Globus pallidus (tissue), 1 donor: ENCODE measurements at regions not wholly inside any gene's neighbourhood (a gene's known extent, or its start where the extent isn't known, plus 50 kb on each side); places are given as distances from the start of the nearest gene placed in this dataset.
"Not testable (repeated sequence)": the region's sequence is repeated elsewhere in the genome, so short reads cannot be mapped to it uniquely, and the experiment has no call there.

Experiments
- DNase-seq: peaks from one replicate; pipeline ENCODE4 v3.0.0-alpha.2; 2015; ENCODE audit warnings: low spot score

DNA sequence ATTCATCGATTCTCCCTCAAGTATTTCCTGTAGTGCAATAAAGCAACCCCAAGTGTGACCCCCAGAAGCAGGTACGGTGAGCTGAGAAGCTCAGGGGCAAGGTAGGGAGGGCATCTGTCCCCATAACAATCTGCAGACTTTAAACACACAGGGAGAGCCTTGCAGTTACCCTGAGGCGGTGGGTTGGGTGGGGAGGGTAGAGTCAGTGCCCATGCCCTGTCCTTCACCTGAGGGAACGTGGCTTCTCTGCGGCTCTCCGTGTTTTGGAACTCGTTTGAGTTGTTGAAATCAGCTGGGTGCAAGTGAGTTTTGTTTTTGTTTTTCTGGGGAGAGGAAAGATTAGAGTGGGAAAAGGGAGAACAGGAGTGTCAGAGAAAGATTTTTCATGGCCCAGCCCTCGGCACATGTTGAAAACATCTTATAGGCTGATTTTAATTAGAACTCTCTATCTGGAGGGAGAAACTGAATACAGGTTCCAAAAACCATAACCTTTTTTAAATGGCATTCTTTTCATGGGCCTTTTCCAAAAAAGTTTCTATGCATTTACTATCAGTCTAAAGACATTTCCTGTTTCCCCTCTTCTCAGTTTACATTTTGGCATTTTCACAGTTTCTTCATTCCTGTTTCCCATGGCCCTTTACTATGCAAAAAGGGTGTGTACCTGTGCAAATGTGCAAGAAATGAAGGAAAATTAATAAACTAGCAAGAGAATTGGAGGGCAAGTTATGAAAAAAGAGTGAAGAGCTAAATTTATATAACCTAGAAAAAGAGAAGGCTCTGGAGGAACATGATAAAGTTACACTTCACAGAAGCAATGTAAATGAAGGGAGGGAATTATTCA is 266.5 kb upstream of the VLDLR start:
- no peak for DNase-seq

DNA sequence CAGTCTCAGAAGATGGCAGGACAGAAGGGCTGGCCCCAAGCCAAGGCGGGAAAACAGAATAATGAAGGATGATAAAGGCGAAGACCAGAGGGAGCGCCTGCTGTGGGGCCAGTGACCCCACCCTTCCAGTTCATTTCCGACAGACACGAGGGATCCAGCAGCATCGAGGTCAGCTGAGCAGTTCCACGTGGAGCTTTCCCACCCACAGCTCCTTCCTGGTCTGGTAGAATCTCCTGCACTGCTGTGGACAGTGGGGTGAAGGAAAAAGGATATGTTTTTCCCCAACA is 265.9 kb upstream of the VLDLR start:
- DNase-seq, result no peak

DNA sequence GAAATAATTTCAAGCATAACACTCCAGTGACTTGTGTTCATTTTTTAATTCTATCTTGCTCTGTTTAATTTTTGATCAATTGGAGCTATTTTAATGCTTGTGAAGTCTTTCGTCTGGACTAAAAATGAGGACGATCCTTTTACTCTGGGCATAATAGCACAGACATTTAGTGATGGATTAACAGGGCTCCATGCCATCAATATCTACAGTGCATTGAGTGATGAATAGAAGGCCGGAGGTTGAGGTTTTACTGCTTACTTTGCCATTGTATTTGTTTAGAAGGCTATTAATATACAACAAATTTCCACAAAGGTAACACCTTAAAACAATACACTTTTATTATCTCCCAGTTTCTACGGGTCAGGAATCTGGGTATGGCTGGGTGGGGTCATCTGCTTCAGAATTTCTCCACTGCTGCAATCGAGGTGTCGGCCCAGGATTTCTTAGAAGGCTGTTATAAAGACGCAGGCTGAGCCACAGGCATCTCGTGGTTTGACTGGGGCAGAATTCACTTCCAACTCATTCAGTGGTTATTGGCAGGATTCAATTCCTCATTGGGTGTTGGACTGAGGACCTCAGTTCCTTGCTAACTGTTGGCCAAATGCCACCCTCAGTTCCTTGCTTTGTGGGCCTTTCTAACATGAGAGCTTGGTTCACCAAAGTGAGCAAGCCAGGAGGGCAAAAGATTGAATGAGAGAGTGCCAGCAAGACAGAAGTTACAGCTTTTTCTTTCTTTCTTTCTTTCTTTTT is 265.4 kb upstream of the VLDLR start:
- DNase-seq, result no peak

DNA sequence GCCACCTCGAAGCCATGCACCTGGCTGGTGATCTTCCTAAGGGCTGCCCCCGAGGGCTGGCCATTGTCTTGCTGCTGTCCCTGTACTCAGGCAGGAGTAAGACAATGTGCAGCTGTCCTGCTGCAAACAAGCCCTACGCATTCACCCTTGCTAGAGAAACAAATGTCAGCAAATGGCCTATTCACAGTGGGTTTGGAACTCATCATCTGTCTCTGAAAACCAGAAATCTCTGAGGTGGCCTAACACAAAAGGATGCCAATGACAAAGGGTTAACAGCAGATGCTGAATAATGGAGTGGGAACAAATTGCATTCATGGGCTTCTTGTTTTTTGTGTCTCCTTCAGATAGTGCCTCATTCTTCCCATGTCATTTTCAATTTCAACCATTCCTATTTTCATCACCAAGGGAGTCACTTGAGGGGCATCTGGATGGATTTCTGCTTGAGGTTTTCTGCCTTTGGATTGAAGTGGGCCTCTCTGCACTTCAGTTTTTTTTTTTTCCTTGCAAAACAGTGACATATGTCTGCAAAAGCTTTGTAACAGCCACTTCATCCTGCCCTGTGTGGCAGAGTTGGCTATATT is 261.6 kb upstream of the VLDLR start:
- peak; percentile 3 for DNase-seq

DNA sequence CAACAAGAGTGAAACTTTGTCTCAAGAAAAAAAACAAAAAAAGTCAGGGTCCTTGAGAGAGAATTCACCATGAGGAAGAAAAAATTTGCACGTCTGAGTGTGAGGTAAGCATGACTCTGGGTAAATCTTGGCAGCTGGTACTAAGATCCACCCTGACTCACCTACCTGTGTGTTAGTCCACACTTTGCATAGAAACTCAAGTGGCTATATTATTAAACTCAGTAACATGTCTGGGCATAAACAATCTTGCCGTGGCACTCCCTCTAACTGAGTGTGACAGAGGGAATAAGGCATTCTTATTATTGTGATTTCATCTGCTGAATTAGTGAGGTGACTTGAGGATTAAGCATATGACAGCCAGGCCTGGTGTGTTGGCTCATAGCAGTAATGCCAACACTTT is 259.4 kb upstream of the VLDLR start:
- DNase-seq, result no peak

DNA sequence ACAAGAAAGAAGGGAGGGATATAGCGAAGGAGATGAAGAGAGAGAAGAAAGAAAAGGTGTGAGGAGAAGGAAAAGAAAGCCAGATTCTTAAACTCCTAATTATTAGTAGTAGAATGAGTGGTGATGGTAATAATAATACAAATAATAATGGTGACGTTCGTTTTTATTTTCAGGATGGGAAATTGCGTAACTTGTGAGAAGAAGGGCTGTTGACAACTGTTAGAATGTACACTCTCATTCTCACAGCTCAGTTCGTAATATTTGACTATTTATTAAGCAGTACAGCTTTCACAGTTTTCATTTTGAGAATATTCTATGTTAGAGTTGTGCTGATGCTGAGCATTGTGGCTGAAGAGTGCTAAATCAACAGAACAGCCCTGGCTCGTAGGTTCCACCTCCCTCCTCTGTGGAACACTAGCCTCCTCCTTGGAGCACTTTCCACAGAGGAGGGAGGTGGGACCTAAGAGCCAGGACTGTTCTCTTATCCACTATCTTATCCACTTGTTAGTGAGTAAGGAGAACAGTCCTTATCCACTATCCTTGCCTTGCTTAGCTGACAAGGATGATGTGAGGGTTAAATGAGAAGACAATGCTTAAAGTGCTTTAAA is 258.3 kb upstream of the VLDLR start:
- no peak for DNase-seq

DNA sequence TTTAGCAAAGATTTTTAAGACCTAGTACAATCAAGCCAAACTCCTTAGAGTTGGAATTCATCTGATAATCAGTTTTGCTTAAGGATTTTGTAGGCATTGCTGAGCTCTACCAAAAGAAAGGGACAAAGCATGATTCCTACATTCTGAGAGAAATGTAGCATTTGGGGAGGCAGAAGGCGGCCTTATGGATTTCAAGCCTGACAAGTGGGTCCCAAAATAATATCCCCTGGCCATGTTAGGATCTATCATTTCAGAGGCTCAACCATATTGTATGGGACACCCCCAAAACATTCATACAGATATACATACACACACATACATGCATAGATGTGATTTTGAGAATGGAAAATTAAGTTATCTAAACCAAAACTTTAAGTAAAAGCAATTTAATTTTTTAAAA is 257.8 kb upstream of the VLDLR start:
- DNase-seq, result no peak

DNA sequence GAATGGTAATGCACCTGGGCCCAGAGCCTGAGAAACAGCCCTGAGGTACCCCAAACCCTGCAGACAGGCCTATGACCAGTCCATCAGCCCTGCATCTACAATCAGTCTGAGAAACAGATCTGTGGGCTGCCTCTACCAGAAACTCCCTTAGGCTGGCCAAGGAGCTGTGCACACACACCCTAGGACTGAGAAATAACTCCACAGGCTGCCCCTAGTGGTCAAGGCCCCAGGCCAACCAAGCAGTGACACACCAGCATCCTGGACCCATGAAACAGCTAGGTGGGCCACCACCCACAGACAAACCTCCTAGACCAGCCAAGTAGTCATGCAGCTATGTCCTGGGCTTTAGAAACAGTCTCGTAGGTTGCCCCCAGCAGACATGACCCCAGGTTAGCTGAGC is 253.6 kb upstream of the VLDLR start:
- no peak for DNase-seq

DNA sequence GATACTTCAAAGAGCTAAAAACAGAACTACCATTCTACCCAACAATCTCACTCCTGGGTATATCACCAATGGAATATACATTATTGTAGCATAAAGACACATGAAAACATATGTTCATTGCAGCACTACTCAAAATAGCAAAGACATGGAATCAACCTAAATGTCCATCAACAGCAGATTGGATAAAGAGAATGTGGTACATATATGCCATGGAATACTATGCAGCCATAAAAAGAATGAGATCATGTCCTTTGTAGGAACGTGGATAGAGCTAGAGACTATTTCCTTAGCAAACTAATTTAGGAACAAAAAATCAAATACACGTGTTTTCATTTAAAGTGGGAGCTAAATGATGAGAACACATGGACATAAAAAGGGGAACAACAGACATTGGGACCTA is 247.9 kb upstream of the VLDLR start:
- DNase-seq, result no peak

DNA sequence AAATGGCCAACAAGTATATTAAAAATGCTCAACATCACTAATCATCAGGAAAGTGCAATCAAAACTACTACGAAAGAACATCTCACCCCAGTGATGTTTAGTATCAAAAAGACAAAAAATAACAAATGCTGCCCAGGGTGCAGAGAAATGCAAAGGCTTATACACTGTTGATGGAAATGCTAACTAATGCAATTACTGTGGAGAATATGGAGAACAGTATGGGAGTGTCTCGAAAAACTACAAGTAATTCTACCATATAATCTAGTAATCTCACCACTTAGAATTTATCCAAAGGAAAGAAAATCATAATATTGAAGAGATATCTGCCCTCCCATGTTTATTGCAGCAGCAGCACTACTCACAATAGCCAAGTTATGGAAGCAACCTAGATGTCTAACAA is 246.5 kb upstream of the VLDLR start:
- no peak for DNase-seq

DNA sequence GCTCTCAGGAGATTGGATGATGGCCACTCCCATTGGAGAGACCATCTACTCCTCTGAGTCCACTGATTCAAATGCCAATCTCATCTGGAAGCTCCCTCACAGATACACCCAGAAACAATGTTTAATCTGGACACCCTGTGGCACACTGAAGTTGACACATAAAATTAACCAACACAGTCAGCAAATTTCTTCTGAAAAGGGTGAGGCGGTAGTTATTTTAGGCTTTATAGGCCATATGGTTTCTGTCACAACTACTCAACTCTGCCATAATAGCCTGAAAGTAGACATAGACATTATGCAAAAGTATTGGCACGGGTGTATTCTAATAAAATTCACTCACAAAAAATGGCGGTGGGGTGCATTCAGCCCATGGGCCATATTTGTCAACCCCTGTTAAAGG is 244.5 kb upstream of the VLDLR start:
- DNase-seq, result no peak

DNA sequence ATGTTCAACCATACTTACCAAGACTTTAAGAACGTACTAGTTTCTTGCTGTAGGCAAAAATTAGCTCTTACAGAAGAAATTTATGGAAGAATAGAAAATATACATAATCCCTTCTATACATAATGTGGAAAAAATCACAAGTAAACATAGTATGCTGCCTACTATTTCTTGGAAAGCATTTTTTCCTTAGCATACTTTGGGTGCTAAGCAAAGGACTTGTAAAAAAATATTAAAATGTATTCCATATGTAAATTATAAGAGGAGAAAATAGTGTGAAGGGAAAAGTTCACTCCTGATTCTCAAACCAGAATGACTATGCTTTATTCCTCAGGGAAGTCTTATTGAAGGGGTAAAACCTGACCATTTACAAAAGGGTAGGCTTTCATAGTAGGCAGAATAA is 243.8 kb upstream of the VLDLR start:
- DNase-seq, result no peak

DNA sequence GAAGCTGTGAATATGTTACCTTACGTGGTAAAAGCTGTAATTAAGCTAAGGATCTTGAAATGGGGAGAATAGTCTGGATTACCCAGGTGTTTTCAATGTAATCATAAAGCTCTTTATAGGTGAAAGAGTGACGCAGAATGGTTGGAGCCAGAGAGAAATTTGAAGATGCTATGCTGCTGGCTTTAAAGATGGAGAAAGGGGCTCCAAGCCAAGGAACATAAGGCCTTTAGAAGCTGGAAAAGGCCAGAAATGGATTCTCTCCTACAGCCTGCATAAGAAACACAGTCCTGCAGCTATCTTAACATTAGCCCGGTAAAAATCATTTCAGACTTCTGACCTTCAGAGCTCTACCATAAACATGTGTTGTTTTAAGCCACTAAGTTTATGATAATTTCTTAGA is 243.3 kb upstream of the VLDLR start:
- no peak for DNase-seq

DNA sequence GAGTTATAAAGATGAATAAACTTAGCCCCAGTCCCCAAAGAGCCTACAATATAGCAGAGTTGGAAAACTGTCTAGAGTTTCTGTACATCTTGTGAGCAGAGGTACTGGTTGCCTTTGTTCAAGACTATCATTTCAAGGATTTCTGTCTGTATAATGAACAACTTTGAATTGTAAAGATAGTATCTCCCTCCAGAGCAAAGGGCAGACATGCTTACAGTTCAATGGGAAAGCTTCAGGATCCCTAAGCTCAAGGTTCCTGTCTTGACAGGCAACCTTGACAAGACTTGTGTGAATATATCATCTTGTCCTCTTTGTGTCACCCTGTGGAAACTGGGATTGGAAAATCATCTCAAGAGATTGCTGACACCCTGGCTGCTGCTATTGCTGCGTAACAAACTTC is 242.8 kb upstream of the VLDLR start:
- DNase-seq, result no peak

DNA sequence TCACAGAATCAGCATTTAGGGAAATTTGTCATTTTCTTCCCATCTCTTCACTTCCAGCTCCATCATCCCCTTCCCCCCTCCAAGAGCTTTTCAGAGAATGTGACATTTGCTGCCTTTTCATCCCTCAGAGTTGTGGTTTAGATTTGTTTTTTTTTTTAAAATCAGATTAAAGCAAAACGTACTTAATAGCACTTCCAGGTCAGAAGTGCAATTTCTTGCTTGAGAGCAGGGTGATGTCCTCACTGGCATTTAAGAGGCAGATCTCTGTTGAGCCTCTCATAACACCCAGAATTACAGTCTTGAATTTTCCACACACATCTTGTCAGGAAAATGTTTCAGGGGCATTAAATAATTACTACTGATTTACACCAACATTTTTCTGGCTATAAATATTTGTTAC is 236.8 kb upstream of the VLDLR start:
- no peak for DNase-seq

DNA sequence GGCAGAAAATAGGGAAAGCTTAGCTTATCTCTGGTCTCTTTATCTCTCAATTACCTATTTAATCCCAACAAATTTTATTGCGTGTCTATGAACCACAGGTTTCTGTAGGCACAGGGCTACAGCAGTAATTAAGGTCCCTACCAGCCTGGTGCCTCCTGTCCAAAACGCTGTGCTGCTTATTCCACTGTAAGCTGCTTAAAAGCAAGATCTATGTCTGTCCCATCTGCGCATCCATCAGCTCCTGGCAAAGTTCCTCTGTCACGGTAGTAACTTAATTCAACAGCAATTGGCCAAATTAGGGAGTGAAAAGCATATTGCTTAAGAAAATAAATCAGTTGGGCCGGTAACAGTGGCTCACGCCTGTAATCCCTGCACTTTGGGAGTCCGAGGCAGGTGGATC is 235.8 kb upstream of the VLDLR start:
- DNase-seq, result no peak

DNA sequence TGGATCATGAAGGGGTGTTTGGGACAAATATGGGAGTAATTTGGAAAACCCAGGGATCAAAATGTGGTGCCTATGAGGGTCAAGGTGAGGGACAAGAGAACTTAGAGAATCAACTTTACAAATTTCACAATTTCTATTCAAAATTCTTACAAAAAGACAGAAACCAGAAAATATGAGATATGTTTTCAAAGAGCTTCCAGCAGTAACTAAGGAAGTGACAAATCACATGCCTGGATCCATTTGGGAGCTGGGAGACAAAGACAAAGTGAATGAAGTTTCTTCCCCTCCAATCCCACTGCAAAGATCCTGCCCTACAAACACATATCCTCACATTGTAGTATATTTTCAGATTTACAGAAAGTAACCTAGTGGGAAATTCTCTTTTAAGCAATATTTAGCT is 235.0 kb upstream of the VLDLR start:
- no peak for DNase-seq

DNA sequence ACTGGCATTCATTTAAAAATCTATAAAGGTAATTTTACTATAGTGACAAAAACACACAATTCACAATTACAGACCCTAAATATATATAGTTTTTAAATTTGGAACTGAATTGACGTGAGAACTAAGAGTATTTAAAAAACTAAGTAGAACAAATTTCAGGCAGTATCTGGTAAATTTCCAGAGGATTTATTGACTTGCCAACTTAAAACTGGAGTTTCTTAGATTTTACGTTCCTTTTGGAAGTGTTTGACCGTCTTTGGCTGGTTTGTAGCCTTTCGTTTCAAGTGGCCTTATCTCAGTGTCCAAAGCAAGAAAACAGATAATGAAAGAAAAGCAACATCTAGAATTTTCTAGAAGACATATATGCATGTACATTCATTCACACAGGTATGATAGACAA is 234.4 kb upstream of the VLDLR start:
- DNase-seq, result no peak

DNA sequence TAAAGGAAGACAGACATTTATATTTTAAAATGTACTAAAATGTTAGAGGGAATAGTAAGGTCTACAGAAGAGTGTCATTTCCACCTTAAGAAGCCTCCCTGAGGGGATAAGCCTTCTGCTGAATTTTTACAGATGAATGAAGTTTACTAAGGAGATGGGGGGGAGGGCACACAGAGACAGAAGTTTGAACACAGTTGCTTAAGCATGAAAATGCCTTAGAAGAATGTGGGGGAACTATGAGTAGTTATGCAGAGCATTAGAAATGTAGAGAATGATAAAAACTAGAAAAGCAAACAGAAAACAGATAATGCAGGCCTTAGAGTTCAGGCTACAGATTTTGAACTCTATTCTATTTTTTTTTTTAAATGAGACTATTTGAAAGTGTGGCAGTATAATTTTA is 232.2 kb upstream of the VLDLR start:
- no peak for DNase-seq

DNA sequence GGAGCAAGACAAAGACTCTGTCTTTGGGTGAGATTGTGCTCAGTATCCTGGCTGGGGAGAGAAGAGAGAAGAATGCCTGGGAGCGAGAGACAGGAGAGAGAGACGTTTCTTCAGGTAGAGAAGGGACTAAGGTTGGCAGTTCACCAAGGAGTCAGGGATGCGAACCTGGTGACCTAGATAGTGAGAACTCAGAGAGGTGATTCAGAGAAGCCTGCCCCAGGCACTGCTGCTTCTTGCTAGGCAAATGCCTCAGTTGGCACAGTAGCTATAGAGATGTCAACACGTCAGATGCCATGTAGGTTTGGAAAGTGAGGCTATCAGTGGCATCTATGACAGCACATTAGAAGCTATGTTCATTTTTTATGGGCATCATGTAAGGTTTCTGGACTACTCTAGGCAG is 231.6 kb upstream of the VLDLR start:
- DNase-seq, result no peak

DNA sequence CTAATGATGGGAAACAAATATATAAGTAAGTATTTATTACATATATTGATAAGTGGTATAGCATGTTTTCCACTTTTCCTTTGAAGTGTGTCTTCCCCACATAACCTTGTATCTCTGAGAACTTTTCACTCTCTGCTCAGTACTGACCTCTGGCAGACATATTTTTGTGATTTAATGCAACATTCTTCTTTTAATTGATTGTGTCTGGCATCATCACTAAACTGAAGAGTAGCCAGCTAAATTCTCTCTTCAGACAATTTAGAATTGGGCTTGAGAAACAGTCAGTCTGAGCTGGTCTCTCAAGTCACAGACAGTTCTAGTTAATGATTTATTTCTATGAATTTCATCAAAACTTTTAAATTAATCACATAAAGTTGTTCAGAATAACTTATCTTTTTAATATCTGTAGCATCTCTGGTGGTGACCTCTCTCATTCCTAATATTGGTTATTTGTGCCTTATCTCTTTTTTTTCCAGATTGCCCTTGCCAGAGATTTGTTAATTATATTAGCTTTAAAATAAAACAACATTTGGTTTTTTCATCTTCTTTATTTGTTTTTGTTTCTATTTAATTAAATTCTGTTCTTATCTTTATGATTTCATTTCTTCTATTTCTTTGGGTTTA is 230.0 kb upstream of the VLDLR start:
- not testable (repeated sequence) for DNase-seq

DNA sequence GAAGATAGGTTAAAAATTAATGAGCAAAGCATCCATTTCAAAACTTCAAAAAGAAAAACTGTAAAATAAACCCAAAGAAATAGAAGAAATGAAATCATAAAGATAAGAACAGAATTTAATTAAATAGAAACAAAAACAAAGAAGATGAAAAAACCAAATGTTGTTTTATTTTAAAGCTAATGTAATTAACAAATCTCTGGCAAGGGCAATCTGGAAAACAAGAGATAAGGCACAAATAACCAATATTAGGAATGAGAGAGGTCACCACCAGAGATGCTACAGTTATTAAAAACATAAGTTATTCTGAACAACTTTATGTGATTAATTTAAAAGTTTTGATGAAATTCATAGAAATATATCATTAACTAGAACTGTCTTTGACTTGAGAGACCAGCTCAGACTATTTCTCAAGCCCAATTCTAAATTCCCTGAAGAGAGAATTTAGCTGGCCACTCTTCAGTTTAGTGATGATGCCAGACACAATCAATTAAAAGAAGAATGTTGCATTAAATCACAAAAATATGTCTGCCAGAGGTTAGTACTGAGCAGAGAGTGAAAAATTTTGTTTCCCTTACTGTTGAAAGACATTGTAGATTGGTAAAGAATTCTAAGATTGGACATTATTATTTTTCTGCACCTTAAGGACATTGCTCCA is 227.4 kb upstream of the VLDLR start:
- DNase-seq, result not testable (repeated sequence)
